ENCODE measurements at regions not wholly inside any gene's neighbourhood (a gene's known extent, or its start where the extent isn't known, plus 50 kb on each side); places are given as distances from the start of the nearest gene placed in this dataset.

GRCh38 chr9:85404911-85405565 is 336.7 kb downstream of the AGTPBP1 start:
- no peak for TF ChIP-seq CTCF (conservative IDR thresholded peaks at IDR 0.05; ENCODE audit: low read depth, low read length)
- TF ChIP-seq EZH2 (IDR thresholded peaks at IDR 0.05; ENCODE audit: low read length, unreplicated experiment): no peak
- no peak for TF ChIP-seq EZH2phosphoT487 (IDR thresholded peaks at IDR 0.05; ENCODE audit: borderline replicate concordance, low read length)

Data from PC-3 (cell line).